Mammary epithelial cell (primary cell): ENCODE measurements at regions not wholly inside any gene's neighbourhood (a gene's known extent, or its start where the extent isn't known, plus 50 kb on each side); places are given as distances from the start of the nearest gene placed in this dataset.

Source experiments
- CTCF ChIP-seq, 2 donors: IDR thresholded peaks in 1 of 2; conservative IDR thresholded peaks in 1 of 2; 2 replicates each; pipeline ENCODE4 v1.5.1; 2011 to 2012; ENCODE audit warnings: inconsistent platforms in 2 of 2, low read length in 2 of 2, mild to moderate bottlenecking in 2 of 2, control low read depth in 1 of 2, low read depth in 1 of 2; ENCODE audit not compliant: insufficient read depth in 1 of 2; ENCODE audit errors: extremely low read depth in 1 of 2
- EZH2 ChIP-seq: IDR thresholded peaks from 2 replicates; pipeline ENCODE4 v1.6.1; 2012; ENCODE audit warnings: low read length, inconsistent platforms, borderline replicate concordance

- TF ChIP-seq CTCF (conservative IDR thresholded peaks at IDR 0.05 in 1 of 2, IDR thresholded peaks at IDR 0.05 in 1 of 2; ENCODE audit: extremely low read depth in 1 of 2, insufficient read depth in 1 of 2, low read depth in 1 of 2, low read length in 2 of 2): no peak
- TF ChIP-seq EZH2: no peak
Measured at GRCh38 chr12:82012176-82012575, 253.0 kb upstream of the PPFIA2 start.
